Neural cell (in vitro differentiated cells): ENCODE measurements at regions not wholly inside any gene's neighbourhood (a gene's known extent, or its start where the extent isn't known, plus 50 kb on each side); places are given as distances from the start of the nearest gene placed in this dataset.

Source experiments
- CTCF ChIP-seq: fragments of 450-650 bp; IDR thresholded peaks from 2 replicates; pipeline ENCODE4 v1.5.1; 2014; ENCODE audit warnings: antibody characterized with exemption, mild to moderate bottlenecking, moderate library complexity; ENCODE audit not compliant: poor library complexity, severe bottlenecking
- POLR2AphosphoS5 ChIP-seq: IDR thresholded peaks from 2 replicates; pipeline ENCODE4 v1.6.1; 2012
- TAF1 ChIP-seq: IDR thresholded peaks from 2 replicates; pipeline ENCODE4 v1.6.1; 2012; ENCODE audit warnings: low read depth

GRCh38 chr1:239779962-239780361, 311.7 kb upstream of the FMN2 start:
- TF ChIP-seq POLR2AphosphoS5 = no peak
- TF ChIP-seq CTCF = no peak
- TF ChIP-seq TAF1 = no peak
